ENCODE measurements at regions not wholly inside any gene's neighbourhood (a gene's known extent, or its start where the extent isn't known, plus 50 kb on each side); places are given as distances from the start of the nearest gene placed in this dataset.
"Not testable (repeated sequence)": the region's sequence is repeated elsewhere in the genome, so short reads cannot be mapped to it uniquely, and the experiment has no call there.

GRCh38 chr12:18887368-18887767, 149.4 kb downstream of the CAPZA3 start:
- Histone ChIP-seq H4K20me1 (ENCODE audit: insufficient read depth, poor library complexity, severe bottlenecking) (no peaks in the 10 kb centered on the region), H3K27ac (no peak overlapping the region), H3K27me3 (no peaks in the 10 kb centered on the region), H3K79me2 (no peaks in the 10 kb centered on the region), H3K4me2 (no peak overlapping the region), H3K4me1 (ENCODE audit: insufficient read depth) (no peaks in the 10 kb centered on the region), H3K36me3 (replicated peaks; ENCODE audit: insufficient read depth, low read depth) (no peaks in the 10 kb centered on the region), H2AFZ (no peak overlapping the region), H3K9me3 (ENCODE audit: low read depth) (no peaks in the 10 kb centered on the region), H3K4me3 (no peak overlapping the region), H3K9me2 (replicated peaks; ENCODE audit: insufficient read depth) (no peaks in the 10 kb centered on the region)
- TF ChIP-seq CTCF (IDR thresholded peaks at IDR 0.05; ENCODE audit: poor library complexity): no peak
- TF ChIP-seq EZH2 (IDR thresholded peaks at IDR 0.05; ENCODE audit: borderline replicate concordance): no peak
- no peak for TF ChIP-seq EZH2phosphoT487 (IDR thresholded peaks at IDR 0.05; ENCODE audit: low read depth, severe bottlenecking, unreplicated experiment)
- 88% methylated on average over 4 of the region's 4 CpGs for WGBS (ENCODE audit: low lambda C conversion rate, missing lambda C conversion rate)
- DNase-seq (ENCODE audit: low spot score): no peak

GRCh38 chr12:18888047-18888446, 150.1 kb downstream of the CAPZA3 start:
- H3K79me2 ChIP-seq: no peaks in the 10 kb centered on the region
- 68% methylated on average over 2 of the region's 2 CpGs for WGBS (ENCODE audit: low lambda C conversion rate, missing lambda C conversion rate)
- no peak overlapping the region for H3K27ac ChIP-seq
- H3K9me3 ChIP-seq (ENCODE audit: low read depth): no peaks in the 10 kb centered on the region
- TF ChIP-seq EZH2 (IDR thresholded peaks at IDR 0.05; ENCODE audit: borderline replicate concordance) (no peak), CTCF (IDR thresholded peaks at IDR 0.05; ENCODE audit: poor library complexity) (no peak), EZH2phosphoT487 (IDR thresholded peaks at IDR 0.05; ENCODE audit: low read depth, severe bottlenecking, unreplicated experiment) (no peak)
- no peaks in the 10 kb centered on the region for H3K4me1 ChIP-seq (ENCODE audit: insufficient read depth)
- H3K27me3 ChIP-seq: no peaks in the 10 kb centered on the region
- no peaks in the 10 kb centered on the region for H3K9me2 ChIP-seq (replicated peaks; ENCODE audit: insufficient read depth)
- no peak overlapping the region for H3K4me3 ChIP-seq
- H2AFZ ChIP-seq: no peak overlapping the region
- no peak for DNase-seq (ENCODE audit: low spot score)
- H3K4me2 ChIP-seq: no peak overlapping the region
- no peaks in the 10 kb centered on the region for H3K36me3 ChIP-seq (replicated peaks; ENCODE audit: insufficient read depth, low read depth)
- H4K20me1 ChIP-seq (ENCODE audit: insufficient read depth, poor library complexity, severe bottlenecking): no peaks in the 10 kb centered on the region

- H3K9me2 ChIP-seq (replicated peaks; ENCODE audit: insufficient read depth); H2AFZ ChIP-seq; H3K9me3 ChIP-seq (ENCODE audit: low read depth); H3K36me3 ChIP-seq (replicated peaks; ENCODE audit: insufficient read depth, low read depth); H3K27me3 ChIP-seq; H3K4me3 ChIP-seq; H3K27ac ChIP-seq; H3K79me2 ChIP-seq; H4K20me1 ChIP-seq (ENCODE audit: insufficient read depth, poor library complexity, severe bottlenecking); DNase-seq (ENCODE audit: low spot score); H3K4me1 ChIP-seq (ENCODE audit: insufficient read depth); H3K4me2 ChIP-seq: not testable (repeated sequence)
- 86% methylated on average over 3 of the region's 3 CpGs for WGBS (ENCODE audit: low lambda C conversion rate, missing lambda C conversion rate)
Measured at GRCh38 chr12:18890621-18891020, 152.7 kb downstream of the CAPZA3 start.

- Histone ChIP-seq H3K9me2 (replicated peaks; ENCODE audit: insufficient read depth) (no peaks in the 10 kb centered on the region), H3K27me3 (no peaks in the 10 kb centered on the region), H3K36me3 (replicated peaks; ENCODE audit: insufficient read depth, low read depth) (no peaks in the 10 kb centered on the region), H4K20me1 (ENCODE audit: insufficient read depth, poor library complexity, severe bottlenecking) (no peaks in the 10 kb centered on the region), H2AFZ (no peak overlapping the region), H3K4me2 (no peak overlapping the region), H3K4me3 (no peak overlapping the region), H3K79me2 (no peaks in the 10 kb centered on the region), H3K27ac (no peak overlapping the region), H3K4me1 (ENCODE audit: insufficient read depth) (no peaks in the 10 kb centered on the region), H3K9me3 (ENCODE audit: low read depth) (no peaks in the 10 kb centered on the region)
- 96% methylated on average over 9 of the region's 9 CpGs for WGBS (ENCODE audit: low lambda C conversion rate, missing lambda C conversion rate)
- DNase-seq (ENCODE audit: low spot score): no peak
- TF ChIP-seq CTCF (IDR thresholded peaks at IDR 0.05; ENCODE audit: poor library complexity) (no peak), EZH2phosphoT487 (IDR thresholded peaks at IDR 0.05; ENCODE audit: low read depth, severe bottlenecking, unreplicated experiment) (no peak), EZH2 (IDR thresholded peaks at IDR 0.05; ENCODE audit: borderline replicate concordance) (no peak)
Measured at GRCh38 chr12:18895540-18895939, 157.6 kb downstream of the CAPZA3 start.

Data from hepatocyte (in vitro differentiated cells).